HG02885 (cell line): ENCODE measurements at regions not wholly inside any gene's neighbourhood (a gene's known extent, or its start where the extent isn't known, plus 50 kb on each side); places are given as distances from the start of the nearest gene placed in this dataset.

Source experiments
- ATAC-seq: cut with Tn5 transposase; IDR thresholded peaks from one replicate; pipeline ENCODE4 v1.9.1; 2021; ENCODE audit warnings: mild to moderate bottlenecking; ENCODE audit not compliant: unreplicated experiment, poor library complexity

DNA sequence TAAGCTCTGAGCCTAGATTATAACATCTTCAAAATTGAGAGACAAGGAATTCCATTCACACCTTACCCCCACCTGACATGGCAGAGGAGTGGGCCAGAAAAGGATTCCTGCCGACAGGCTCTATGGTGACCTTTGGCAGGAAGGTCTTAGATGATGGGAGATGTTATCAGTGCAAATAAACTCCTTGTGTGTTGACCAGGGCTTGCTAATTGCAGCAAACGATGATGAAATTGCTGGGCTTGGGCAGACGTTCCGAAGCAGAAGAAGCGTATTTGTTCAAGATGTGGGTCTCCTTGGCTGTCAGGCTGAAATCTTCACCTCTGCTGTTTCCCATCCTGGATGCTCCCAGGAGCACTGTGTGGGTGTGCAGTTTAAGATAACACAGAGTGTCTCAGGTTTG is 183.7 kb upstream of the CADM1 start:
- ATAC-seq, result no peak

DNA sequence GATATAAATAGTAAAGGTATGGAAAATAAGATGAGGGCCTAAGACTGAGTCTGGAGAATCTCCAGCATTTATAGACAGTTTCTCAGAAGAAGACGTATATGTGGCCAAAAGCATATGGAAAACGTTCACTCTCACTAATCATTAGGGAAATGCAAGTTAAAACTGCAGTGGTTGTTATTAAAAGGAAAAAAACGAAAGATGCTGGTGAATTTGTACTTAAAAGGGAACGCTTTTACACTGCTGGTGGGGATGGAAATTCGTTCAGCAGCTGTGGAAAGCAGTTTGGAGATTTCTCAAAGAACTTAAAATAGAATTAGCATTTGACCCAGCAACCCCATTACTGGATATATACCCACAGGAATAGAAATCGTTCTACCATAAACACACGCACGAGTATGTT is 180.5 kb upstream of the CADM1 start:
- ATAC-seq, result no peak

DNA sequence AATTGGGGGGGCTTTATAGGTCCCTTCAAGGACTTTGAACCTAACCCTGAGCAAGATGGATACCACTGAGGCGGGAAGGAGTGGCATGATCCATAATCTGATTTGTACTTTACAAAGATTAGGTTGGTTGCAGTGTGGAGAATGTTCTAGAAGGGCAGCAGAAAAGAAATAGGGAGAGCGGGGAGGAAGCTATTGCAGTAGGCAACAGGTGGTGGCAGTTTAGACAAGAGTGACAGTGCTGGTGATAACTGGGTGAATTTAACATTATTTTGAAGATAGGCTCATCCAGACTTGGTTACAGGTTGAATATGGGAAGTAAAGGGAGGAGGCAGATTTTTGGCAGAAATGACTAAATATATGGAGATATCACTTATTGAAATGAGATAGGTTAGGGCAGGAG is 179.9 kb upstream of the CADM1 start:
- no peak for ATAC-seq

DNA sequence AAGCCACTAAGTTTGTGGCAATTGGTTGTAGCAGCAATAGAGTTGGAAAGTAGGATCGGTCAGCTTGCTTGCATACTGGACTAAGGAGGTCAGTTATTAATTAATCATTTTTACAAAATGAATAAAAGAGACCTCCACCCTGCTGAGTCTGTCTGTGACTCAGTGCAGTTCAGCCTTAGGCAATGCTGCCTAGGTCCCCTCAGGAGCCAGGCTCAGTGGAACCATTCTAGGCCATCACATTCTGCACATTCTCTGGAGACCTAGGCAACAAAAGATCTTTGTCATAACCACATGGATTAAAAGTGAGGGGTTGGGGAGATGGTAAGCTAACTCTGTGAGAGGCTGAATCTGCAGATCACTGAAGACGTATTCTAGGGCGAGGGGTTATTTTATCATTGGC is 178.7 kb upstream of the CADM1 start:
- ATAC-seq, result no peak

DNA sequence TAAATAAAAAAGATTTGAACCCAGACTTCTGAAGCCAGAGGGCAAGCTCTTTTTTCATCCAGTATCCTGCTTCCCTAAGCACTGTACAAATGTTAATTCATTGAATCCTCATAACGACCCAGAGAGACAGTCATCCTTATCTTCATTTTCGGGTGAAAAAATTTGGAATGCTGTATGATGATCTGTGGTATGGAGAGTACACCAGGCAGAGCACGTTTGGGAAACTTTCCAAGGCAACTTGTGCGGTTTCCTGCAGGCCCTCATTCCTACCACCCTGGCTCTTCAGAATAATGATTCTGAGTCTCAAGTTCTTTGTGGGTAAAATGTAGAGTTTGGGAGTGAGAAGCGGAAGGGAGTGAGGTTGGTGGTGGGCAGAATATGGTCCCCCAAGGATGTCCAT is 177.9 kb upstream of the CADM1 start:
- no peak for ATAC-seq

DNA sequence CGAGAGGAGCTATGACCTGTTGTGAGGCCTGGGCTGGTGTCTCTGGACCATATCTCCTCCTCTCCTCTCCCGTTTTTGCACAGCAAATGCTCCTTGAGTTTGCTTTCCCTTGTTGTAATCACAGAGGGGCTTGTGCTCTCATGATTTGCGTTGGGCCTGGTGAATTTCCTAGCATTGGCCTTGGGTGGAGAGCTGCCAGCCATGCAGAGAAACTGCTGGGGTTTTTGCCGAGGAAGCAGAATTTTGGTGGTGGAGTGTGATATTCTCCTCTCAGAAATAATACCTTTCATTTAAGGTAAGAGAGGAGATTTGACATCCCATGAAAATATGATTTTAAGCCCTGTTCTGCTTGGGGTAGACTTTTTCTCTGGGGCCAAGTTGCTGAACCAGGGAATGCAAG is 175.7 kb upstream of the CADM1 start:
- no peak for ATAC-seq

DNA sequence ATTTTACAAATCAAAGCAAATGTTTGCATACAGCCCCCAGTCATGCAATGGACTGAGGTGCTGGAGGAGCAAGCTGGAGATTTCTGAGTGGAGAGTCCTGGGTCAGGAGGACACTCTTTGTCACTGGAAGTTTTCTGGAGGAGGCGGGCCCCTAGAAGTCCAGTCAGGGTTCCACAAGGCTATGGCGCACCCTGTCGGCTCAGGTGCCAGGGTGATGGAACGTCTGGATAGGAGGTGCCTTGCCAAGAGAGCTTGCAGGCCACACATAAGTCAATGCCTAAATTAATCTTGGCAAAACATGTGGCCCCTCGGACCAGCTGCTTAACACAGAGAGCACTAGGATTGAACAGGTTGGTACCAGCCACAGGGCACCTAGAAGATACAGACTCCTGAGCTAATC is 174.7 kb upstream of the CADM1 start:
- no peak for ATAC-seq

DNA sequence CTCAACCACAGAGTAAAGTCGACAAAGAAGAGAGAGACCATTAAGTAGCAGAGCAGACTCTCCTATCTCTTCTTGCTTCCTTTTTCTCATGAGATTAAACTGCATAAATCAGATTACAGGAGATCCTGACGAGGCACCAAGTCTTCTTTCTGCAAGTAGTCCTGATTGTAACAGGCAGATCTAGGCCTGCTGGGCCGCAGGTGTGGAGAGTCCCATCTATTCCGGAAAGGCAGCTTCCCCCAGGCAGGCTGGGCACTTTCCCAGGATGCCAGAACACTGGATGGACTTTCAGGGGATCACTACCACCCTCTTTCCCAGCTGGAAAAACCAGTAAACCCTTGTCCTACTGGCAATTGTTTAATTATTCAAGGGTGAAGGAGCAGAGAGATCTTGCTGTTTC is 173.0 kb upstream of the CADM1 start:
- ATAC-seq, result no peak

DNA sequence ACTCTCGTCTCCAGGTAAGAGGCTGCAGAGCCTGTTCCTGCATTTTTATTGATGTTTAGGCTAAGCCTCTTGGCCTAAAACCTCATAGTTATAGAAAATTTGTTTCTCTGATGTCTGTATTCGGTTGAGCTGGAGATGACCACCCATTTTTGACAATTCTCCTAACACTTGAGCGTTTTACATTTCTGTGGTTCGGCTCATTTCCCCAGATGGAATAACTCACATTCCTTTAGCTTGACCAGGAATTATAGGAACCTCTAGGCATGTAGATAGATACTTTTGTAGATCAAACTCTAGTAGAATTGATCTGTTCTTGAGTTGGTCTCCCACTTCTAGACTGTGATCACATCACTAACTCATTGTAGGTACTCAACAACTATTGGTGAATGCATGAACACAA is 172.6 kb upstream of the CADM1 start:
- ATAC-seq, result no peak

DNA sequence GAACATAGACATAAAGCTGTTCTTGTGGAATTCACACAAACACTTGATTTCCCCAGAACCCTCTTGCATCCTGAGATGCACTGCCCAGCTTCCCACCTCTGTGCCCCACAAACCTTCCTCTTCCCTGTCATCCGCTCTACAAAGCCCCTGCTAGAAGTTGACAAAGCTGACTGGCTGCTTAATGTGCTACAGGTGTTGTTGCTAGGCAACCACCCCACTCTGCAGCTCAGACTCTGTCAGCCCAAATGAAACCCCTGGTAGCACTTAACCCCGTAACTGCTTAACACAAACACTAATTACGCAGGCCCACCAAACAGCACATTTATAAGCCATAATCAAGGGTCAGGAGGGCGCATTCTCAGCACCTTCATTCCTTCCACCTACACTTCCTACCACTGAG is 172.0 kb upstream of the CADM1 start:
- ATAC-seq, result no peak

DNA sequence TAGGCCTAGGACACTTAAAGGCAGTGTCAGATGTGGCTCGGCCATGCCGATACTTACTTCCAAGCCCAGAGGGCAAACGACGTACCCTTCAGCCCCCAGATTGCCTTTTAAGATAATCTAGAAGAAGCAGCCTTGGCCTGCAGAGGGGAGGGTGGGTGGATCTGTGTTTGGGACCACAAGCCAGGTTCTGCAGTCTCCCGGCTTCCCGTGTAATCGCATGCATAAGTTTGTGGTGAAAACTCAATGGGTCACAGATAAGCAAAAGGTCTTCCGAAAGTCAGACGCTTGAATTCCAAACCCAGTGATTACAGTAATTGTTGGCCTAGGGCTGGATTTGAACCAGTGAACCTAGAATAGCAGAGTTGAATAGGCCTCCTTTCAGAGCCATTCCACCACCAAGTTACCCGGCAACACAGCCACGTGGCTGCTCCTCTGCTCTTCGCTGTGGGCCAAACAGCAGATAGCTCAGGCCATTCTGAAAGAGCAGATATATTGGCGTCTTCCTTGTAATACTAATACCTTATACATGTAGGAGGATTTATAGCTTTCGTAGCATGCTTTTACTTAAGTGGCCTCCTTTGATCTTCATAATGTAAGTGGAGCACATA is 170.8 kb upstream of the CADM1 start:
- ATAC-seq, result no peak

DNA sequence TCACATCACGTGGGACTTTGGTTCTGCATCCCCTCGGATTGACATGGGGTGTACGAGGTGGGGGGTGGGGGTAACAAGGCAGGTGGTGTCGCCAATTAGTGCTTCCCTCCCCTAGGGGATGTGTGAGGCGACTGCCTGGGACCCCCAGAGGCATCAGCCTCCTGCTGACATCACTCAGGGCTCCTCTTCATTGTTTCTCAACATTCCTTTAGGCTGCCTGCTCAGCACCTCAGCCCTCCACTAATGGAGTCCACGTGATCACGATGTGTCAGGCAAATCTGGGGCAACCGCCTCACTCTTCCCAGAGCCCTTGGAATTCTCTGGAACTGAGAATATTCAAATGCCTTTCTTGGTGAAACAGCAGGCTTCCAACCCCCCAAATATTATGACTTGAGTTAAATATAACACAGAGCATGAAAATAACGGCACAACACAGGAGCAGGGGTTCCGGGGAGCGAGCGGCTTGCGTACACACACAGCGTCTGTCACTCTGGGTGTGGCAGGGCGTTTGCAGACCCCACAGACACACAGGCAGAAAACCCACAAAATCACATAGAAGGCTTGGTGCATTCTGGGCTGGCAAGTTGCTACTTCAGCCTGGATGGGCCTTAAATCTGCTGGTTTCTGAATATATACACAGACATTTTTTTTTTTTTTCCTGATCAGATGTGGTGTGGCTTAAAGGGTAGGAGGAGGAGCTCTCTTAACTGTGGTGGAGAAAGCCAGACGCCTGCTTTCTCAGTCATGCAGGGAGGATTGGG is 170.1 kb upstream of the CADM1 start:
- no peak for ATAC-seq

DNA sequence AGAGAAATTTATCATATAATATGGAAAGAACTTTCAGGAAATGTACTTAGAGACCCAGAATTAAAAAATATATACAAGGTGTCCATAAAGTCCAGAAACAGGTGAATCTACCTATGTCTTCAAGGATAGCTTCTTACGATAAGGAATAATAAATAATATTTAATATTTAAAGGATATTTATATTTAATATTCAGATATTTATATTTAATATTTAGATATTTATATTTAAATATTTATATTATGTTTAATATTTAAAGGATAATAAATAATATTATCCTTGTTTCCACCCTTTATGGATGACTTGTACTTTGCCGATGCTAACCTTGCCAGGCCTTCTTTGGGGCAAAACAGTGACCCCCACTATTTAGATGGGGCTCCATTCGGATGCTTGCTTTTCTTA is 169.5 kb upstream of the CADM1 start:
- ATAC-seq, result no peak

DNA sequence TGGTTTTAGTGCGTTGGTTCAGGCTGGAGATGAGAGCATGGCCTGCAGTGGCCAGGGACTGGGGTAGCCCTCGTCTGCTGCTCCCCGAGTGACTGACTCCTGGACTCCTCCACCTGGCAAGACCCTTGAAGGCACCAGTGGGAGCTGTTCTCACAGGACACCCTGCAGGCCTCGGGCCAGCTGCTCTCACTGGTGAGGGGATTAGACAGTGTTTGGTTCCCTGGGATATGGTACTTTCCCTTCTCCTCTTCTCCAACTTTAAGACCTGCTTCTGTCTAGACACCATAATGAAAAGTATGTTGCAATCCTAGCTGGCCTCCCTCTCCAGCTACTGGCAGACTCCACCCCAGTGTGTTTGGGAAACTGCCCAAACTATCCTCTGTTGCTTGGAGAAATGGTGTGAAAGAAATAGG is 168.8 kb upstream of the CADM1 start:
- ATAC-seq, result no peak

DNA sequence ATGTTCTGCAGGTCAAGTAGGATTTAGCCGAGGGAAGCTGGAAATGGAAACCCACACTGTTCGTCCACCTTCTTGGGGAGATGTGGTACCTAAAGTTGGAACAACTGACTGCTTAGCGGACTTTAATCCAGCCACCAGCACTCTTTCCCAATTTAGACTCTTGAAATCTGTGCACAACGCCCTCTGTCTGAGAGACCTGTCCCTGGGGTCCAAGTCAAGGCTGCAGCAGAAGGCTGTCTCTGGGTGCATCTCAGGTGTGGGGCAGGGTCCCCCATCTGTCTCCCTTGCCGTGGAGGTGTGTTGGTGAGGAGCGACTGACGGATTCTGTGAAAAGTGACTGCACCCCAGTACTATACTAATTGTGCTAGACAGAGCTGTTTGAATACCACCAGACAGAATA is 168.2 kb upstream of the CADM1 start:
- no peak for ATAC-seq

DNA sequence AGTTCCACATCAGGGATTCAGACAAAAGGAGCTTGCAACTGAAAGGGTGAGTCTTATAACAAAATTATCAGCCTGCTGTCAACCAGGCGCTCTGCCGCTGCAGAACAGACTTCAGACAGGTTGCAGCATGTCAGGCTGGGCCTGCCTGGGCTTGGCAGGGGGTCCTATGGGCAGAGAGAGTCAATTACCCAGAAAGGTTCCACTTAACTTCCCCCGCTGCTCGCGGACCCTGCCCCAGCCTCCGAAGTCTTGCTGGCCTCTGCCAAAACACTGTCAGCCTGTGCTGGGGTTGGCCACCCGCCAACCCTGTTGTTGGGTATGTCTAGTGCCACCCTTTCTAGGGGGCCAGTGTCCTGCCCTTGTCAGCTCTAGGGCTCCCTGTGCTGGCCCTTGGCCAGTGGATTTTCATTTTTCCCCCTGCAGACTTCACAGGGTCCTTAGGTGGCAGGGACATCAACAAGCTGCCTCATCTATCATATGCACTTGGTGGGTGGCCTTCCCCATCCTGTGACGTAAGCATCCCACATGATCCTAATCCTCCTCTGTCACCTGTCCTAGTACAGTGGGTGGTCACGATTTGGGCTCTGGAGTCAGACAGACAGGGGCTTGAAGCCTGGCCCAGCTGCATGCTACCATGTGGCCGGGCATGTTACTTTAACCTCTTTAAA is 166.5 kb upstream of the CADM1 start:
- ATAC-seq, result no peak

DNA sequence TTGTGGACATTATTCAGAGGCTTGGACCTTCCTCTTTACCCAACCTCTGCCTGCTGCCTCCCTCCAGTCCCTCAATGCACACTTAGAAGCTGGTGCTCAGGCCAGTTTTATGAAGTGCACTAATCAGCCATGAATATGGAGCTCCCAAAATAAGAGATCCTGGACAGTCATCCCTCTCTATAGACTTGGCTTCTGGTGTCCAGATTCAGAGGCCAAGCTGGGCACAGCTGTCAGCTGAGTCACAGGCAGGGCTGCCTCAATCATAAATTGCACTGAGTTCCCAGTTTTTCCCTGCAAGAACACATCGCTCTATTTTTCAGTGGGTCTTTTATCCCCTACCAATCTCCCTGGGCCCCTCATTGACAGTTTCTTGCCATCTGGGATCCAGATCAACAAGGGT is 161.7 kb upstream of the CADM1 start:
- ATAC-seq, result no peak

DNA sequence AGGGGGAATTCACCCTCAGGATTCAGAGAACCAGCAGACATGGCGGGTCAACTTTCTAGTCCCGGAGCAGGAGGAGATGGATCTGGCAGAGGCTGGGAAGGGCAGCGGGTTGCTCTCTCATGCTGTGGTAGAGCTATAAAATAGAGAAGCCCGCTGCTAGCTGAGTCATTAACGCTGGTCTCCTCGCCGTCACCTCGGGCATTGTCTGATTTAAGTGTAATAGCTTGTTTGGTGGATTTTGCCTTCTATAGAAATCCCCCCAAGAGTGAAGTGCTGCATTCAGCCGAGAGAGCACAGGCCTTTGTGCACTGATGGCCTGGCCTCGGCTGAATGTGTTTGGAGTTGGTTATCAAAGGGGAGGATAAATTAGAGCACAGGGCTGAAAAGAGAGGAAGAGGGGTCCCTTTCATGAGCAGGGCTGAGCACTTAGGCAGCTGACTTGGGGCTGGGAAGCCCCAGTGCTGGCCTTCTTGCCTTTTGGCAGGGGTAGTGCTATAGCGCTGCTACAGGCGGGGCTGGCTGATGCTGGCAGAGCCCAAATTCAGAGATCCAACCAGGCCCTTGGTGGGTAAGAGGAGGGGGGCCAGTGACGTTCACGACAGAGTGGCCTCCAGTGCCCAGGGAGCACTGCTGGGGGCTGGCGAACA is 161.1 kb upstream of the CADM1 start:
- ATAC-seq, result no peak

DNA sequence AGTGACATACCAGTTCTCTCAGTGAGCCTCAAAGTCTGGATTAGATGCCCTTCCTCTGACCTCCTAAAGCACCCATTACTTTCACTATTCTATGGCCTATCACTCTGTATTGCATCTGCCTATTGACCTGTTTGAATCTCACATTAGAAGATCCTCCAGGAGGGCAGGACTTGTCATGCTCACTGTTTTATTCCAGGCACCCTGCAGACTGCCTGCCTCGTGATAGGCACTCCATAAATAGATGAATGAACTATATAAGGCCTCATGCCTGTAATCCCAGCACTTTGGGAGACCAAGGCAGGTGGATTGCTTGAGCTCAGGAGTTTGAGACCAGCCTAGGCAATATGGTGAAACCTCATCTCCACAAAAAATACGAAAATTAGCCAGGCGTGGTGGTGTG is 160.1 kb upstream of the CADM1 start:
- ATAC-seq, result no peak

DNA sequence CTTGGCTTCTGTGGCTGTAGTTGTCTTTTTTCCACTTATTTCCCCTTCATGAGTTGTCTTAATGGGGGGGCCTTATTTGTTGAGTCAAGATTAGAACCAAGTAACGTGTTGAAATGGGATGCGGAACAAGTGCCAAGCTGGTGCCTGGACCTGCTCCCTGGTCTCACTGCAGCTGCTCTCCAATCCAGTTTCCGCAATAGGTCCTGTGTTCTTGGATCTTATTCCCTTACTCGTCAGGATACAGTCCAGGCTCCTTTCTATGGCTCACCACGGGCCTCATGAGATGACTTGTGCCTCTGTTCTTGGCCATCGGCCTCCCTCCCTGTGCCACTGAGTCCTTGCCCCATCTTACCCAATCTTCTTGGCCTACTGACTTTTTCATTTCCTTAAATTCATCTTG is 159.6 kb upstream of the CADM1 start:
- ATAC-seq, result no peak

DNA sequence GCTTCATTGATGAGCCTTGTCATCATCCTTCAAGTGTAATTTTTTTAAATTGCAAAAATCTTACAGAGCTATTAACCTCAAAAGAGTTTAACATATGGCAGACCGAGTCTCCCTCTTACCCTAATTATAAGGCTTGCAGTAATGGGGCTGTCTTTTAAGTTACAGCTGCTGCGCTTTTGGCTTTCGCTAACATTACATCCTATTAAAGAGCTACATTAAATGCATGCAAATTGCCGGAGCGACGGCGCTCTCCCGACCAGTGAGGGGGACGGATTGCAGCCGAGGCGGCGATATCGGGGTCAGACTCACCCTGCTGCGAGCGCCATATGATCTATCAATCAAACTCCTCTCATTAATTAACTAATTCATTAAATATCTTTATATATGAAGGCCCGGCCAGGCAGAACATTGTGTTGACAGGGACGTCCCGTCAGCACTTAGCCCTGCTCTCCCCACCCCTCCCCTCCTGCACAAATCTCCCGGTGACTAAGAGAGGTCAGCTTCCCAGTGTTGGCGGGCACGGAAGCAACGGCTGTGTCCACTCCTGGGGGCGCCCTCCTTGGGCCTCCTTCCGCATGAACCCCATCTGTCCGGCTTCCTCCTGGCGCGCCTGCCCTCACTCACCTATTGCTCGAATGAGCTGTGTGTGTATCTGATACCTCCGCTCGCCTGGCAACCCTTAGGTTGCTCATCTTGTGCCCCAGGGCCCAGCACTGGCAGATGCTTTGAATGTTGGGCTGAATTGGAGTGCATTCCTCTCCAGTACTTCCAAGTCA is 156.0 kb upstream of the CADM1 start:
- no peak for ATAC-seq
